ENCODE measurements at regions not wholly inside any gene's neighbourhood (a gene's known extent, or its start where the extent isn't known, plus 50 kb on each side); places are given as distances from the start of the nearest gene placed in this dataset.

- Histone ChIP-seq H3K27me3 (ENCODE audit: control insufficient read depth, low read length) (peaks cover 4% of the 10 kb centered on the region), H4K20me1 (ENCODE audit: control insufficient read depth, insufficient read depth, low read depth, low read length) (no peaks in the 10 kb centered on the region), H3K79me2 (ENCODE audit: control insufficient read depth, low read length) (no peaks in the 10 kb centered on the region), H3K9me2 (replicated peaks; ENCODE audit: control insufficient read depth, low read length) (no peaks in the 10 kb centered on the region), H3F3A (ENCODE audit: control insufficient read depth, insufficient read depth) (no peaks in the 10 kb centered on the region), H3K9me3 (ENCODE audit: control insufficient read depth, insufficient read depth, low read length) (no peaks in the 10 kb centered on the region), H3K27ac (ENCODE audit: low read depth, low read length) (no peak overlapping the region), H3K36me3 (ENCODE audit: control insufficient read depth, low read length) (no peaks in the 10 kb centered on the region), H3K4me3 (ENCODE audit: low read length) (no peak overlapping the region), H3K4me2 (ENCODE audit: low read length) (no peak overlapping the region), H3K4me1 (ENCODE audit: control insufficient read depth, low read length) (no peaks in the 10 kb centered on the region)
- TF ChIP-seq EZH2phosphoT487 (IDR thresholded peaks at IDR 0.05; ENCODE audit: borderline replicate concordance, low read length) (no peak), CTCF (IDR thresholded peaks at IDR 0.05; ENCODE audit: low read depth, low read length, poor library complexity, severe bottlenecking) (no peak)
Observed at GRCh38 chr1:30532621-30533020, 190.8 kb downstream of the MATN1 start.

GRCh38 chr1:30527511-30528140 is 195.8 kb downstream of the MATN1 start:
- no peaks in the 10 kb centered on the region for H3F3A ChIP-seq (ENCODE audit: control insufficient read depth, insufficient read depth)

GRCh38 chr1:30526652-30527345 is 196.6 kb downstream of the MATN1 start:
- Histone ChIP-seq H3K27me3 (ENCODE audit: control insufficient read depth, low read length) (no peaks in the 10 kb centered on the region; the same call in 1 of the 2 replicates), H3K9me2 (replicated peaks; ENCODE audit: control insufficient read depth, low read length) (no peaks in the 10 kb centered on the region), H3K4me3 (ENCODE audit: low read length) (no peak overlapping the region), H4K20me1 (ENCODE audit: control insufficient read depth, insufficient read depth, low read depth, low read length) (no peaks in the 10 kb centered on the region), H3F3A (ENCODE audit: control insufficient read depth, insufficient read depth) (no peaks in the 10 kb centered on the region), H3K36me3 (ENCODE audit: control insufficient read depth, low read length) (no peaks in the 10 kb centered on the region), H3K4me2 (ENCODE audit: low read length) (no peak overlapping the region), H3K9me3 (ENCODE audit: control insufficient read depth, insufficient read depth, low read length) (no peaks in the 10 kb centered on the region), H3K4me1 (ENCODE audit: control insufficient read depth, low read length) (no peaks in the 10 kb centered on the region), H3K79me2 (ENCODE audit: control insufficient read depth, low read length) (no peaks in the 10 kb centered on the region), H3K27ac (ENCODE audit: low read depth, low read length) (no peak overlapping the region)
- TF ChIP-seq EZH2phosphoT487 (IDR thresholded peaks at IDR 0.05; ENCODE audit: borderline replicate concordance, low read length) (no peak), CTCF (IDR thresholded peaks at IDR 0.05; ENCODE audit: low read depth, low read length, poor library complexity, severe bottlenecking) (no peak)

More at GRCh38 chr1:30527511-30528140, 195.8 kb downstream of the MATN1 start:
- Histone ChIP-seq H3K27me3 (ENCODE audit: control insufficient read depth, low read length) (peaks cover 1% of the 10 kb centered on the region), H3K9me3 (ENCODE audit: control insufficient read depth, insufficient read depth, low read length) (no peaks in the 10 kb centered on the region), H3K4me3 (ENCODE audit: low read length) (no peak overlapping the region), H3K4me2 (ENCODE audit: low read length) (no peak overlapping the region), H3K9me2 (replicated peaks; ENCODE audit: control insufficient read depth, low read length) (no peaks in the 10 kb centered on the region), H3K79me2 (ENCODE audit: control insufficient read depth, low read length) (no peaks in the 10 kb centered on the region), H3K27ac (ENCODE audit: low read depth, low read length) (no peak overlapping the region), H3K4me1 (ENCODE audit: control insufficient read depth, low read length) (no peaks in the 10 kb centered on the region), H4K20me1 (ENCODE audit: control insufficient read depth, insufficient read depth, low read depth, low read length) (no peaks in the 10 kb centered on the region), H3K36me3 (ENCODE audit: control insufficient read depth, low read length) (no peaks in the 10 kb centered on the region)
- TF ChIP-seq EZH2phosphoT487 (IDR thresholded peaks at IDR 0.05; ENCODE audit: borderline replicate concordance, low read length) (no peak), CTCF (IDR thresholded peaks at IDR 0.05; ENCODE audit: low read depth, low read length, poor library complexity, severe bottlenecking) (no peak)
